PC-9 (cell line): ENCODE measurements at regions not wholly inside any gene's neighbourhood (a gene's known extent, or its start where the extent isn't known, plus 50 kb on each side); places are given as distances from the start of the nearest gene placed in this dataset.

ENCODE experiments used
- BruUV-seq: library from RNA; stranded (reverse); fragments of 400-500 nt; replicated peaks from 2 replicates; lab custom pipeline; 2021; lab: Mats Ljungman, UMichigan
- CTCF ChIA-PET: fragments of 300-600 bp; sonication (Branson Sonifier 250); formaldehyde crosslinking; loops from one replicate; lab custom pipeline; 2022; ENCODE audit warnings: antibody characterized with exemption; lab: Charles Lee
- POLR2A ChIA-PET: fragments of 300-600 bp; sonication (Branson Sonifier 250); formaldehyde crosslinking; loops from one replicate; lab custom pipeline; 2022; ENCODE audit warnings: antibody characterized with exemption; ENCODE audit not compliant: unreplicated experiment; lab: Charles Lee
- DNase-seq, 2 experiments: peaks; one replicate each; pipeline versions ENCODE4 v3.0.0 to v3.0.0-alpha.2; 2015 to 2022; ENCODE audit warnings: mixed read lengths in 1 of 2
- H2AFZ ChIP-seq: fragments of 200-600 bp; sonication (generic); 2 replicates; pipeline ENCODE4 v1.8.1; 2017; ENCODE audit warnings: antibody characterized with exemption
- H3F3A ChIP-seq: fragments of 200-600 bp; sonication (generic); 2 replicates; pipeline ENCODE4 v1.8.1; 2017; ENCODE audit warnings: antibody characterized with exemption, mild to moderate bottlenecking, low read depth; ENCODE audit not compliant: insufficient read depth
- H3K27ac ChIP-seq: fragments of 200-600 bp; sonication (generic); 2 replicates; pipeline ENCODE4 v1.6.1; 2016; ENCODE audit warnings: mixed run types
- H3K27me3 ChIP-seq: fragments of 200-600 bp; sonication (generic); 2 replicates; pipeline ENCODE4 v1.6.1; 2016; ENCODE audit warnings: low read depth, mixed run types; ENCODE audit not compliant: insufficient read depth
- H3K36me3 ChIP-seq: fragments of 200-600 bp; sonication (generic); 2 replicates; pipeline ENCODE4 v1.6.1; 2016; ENCODE audit warnings: low read depth, mixed run types
- H3K4me1 ChIP-seq: fragments of 200-600 bp; sonication (generic); replicated peaks from 2 replicates; pipeline ENCODE4 v1.6.1; 2016; ENCODE audit warnings: mixed run types; ENCODE audit not compliant: insufficient read depth
- H3K4me2 ChIP-seq: fragments of 200-600 bp; sonication (generic); 2 replicates; pipeline ENCODE4 v1.6.1; 2017; ENCODE audit warnings: mixed run types
- H3K4me3 ChIP-seq: fragments of 200-600 bp; sonication (generic); 2 replicates; pipeline ENCODE4 v1.6.1; 2016; ENCODE audit warnings: mixed run types
- H3K79me2 ChIP-seq: fragments of 200-600 bp; sonication (generic); 2 replicates; pipeline ENCODE4 v1.6.1; 2017; ENCODE audit warnings: low read depth, mixed run types
- H3K9me2 ChIP-seq: fragments of 200-600 bp; sonication (generic); 2 replicates; pipeline ENCODE4 v1.8.1; 2017; ENCODE audit warnings: mild to moderate bottlenecking; ENCODE audit not compliant: insufficient read depth
- H3K9me3 ChIP-seq: fragments of 200-600 bp; sonication (generic); 2 replicates; pipeline ENCODE4 v1.8.1; 2016; ENCODE audit warnings: low read depth; ENCODE audit not compliant: insufficient read depth
- H4K20me1 ChIP-seq: fragments of 200-600 bp; sonication (generic); 2 replicates; pipeline ENCODE4 v1.8.1; 2017; ENCODE audit not compliant: insufficient read depth
- CTCF ChIP-seq: fragments of 200-600 bp; sonication (generic); conservative IDR thresholded peaks from 2 replicates; pipeline ENCODE4 v1.6.1; 2017; ENCODE audit warnings: mixed run types, antibody characterized with exemption, mild to moderate bottlenecking, moderate library complexity
- EZH2 ChIP-seq: fragments of 200-600 bp; sonication (generic); IDR thresholded peaks from 2 replicates; pipeline ENCODE4 v1.8.0; 2017; ENCODE audit warnings: antibody characterized with exemption, low read depth
- intact Hi-C: fragments of 100-400 bp; cut with micrococcal nuclease; formaldehyde crosslinking; loops from one replicate; pipeline ENCODE4 v1.10.0; 2022; ENCODE audit not compliant: unreplicated experiment

GRCh38 chr20:47413189-47413588 lies 56.7 kb upstream of the ZMYND8 start:
- intact Hi-C loops, result no loop called here
- H3K9me3 ChIP-seq, result no peaks in the 10 kb centered on the region
- no TSS peak for BruUV-seq
- DNase-seq, result no peak
- POLR2A ChIA-PET, result no interaction called here
- H3K4me1 ChIP-seq, result peaks cover 22% of the 10 kb centered on the region
- no peaks in the 10 kb centered on the region for H3K36me3 ChIP-seq
- H3F3A ChIP-seq, result peaks cover 27% of the 10 kb centered on the region; the same call in 1 of the 2 replicates
- no peak overlapping the region for H2AFZ ChIP-seq
- no peaks in the 10 kb centered on the region for H3K27me3 ChIP-seq
- no peaks in the 10 kb centered on the region for H3K9me2 ChIP-seq
- H3K4me2 ChIP-seq, result no peak overlapping the region
- TF ChIP-seq EZH2 (no peak), CTCF (no peak)
- CTCF ChIA-PET, result no interaction called here
- no peak overlapping the region for H3K4me3 ChIP-seq
- H3K27ac ChIP-seq, result no peak overlapping the region
- H4K20me1 ChIP-seq, result no peaks in the 10 kb centered on the region
- no peaks in the 10 kb centered on the region for H3K79me2 ChIP-seq

- H4K20me1 ChIP-seq, result no peaks in the 10 kb centered on the region
- no peak overlapping the region for H3K4me3 ChIP-seq
- no peak for TF ChIP-seq CTCF
- no peak for TF ChIP-seq EZH2
- ChIA-PET CTCF (interaction anchor here (0.7 kb wide), 1 partner anchor 28 kb away, joined by 7 read pairs; no protein-coding TSS in a partner anchor), POLR2A (interaction anchor here (0.7 kb wide), 2 partner anchors 42 to 144 kb away, joined by 3 to 9 read pairs; no protein-coding TSS in a partner anchor)
- H3K36me3 ChIP-seq, result no peaks in the 10 kb centered on the region
- intact Hi-C loops, result no loop called here
- no peaks in the 10 kb centered on the region for H3K79me2 ChIP-seq
- no peak overlapping the region for H2AFZ ChIP-seq
- no TSS peak for BruUV-seq
- H3K27me3 ChIP-seq, result no peaks in the 10 kb centered on the region
- no peaks in the 10 kb centered on the region for H3K9me2 ChIP-seq
- H3K9me3 ChIP-seq, result no peaks in the 10 kb centered on the region
- peaks cover 30% of the 10 kb centered on the region; the same call in 1 of the 2 replicates for H3F3A ChIP-seq
- DNase-seq, result no peak
- peaks cover 33% of the 10 kb centered on the region for H3K4me1 ChIP-seq
- peak overlapping the region; percentile 79 for H3K27ac ChIP-seq
- H3K4me2 ChIP-seq, result peak overlapping the region; percentile 60
Observed at GRCh38 chr20:47417245-47418068, 61.0 kb upstream of the ZMYND8 start.

- Histone ChIP-seq H3K27ac (peak overlapping the region; percentile 79), H4K20me1 (no peaks in the 10 kb centered on the region), H3K4me3 (no peak overlapping the region), H3K36me3 (no peaks in the 10 kb centered on the region), H3K79me2 (no peaks in the 10 kb centered on the region), H2AFZ (no peak overlapping the region), H3K9me3 (no peaks in the 10 kb centered on the region), H3K9me2 (no peaks in the 10 kb centered on the region), H3K4me1 (peaks cover 37% of the 10 kb centered on the region), H3F3A (peaks cover 37% of the 10 kb centered on the region; the same call in 1 of the 2 replicates), H3K4me2 (peak overlapping the region; percentile 60), H3K27me3 (no peaks in the 10 kb centered on the region)
- TF ChIP-seq CTCF (no peak), EZH2 (no peak)
- CTCF ChIA-PET, result no interaction called here
- BruUV-seq, result no TSS peak
- POLR2A ChIA-PET, result interaction anchor here (0.7 kb wide), 1 partner anchor 41 kb away, joined by 3 read pairs; no protein-coding TSS in a partner anchor
- intact Hi-C loops, result no loop called here
- peak in 1 of 2 experiments; percentile 61 for DNase-seq
Observed at GRCh38 chr20:47418069-47418757, 61.7 kb upstream of the ZMYND8 start.
